ENCODE measurements at regions not wholly inside any gene's neighbourhood (a gene's known extent, or its start where the extent isn't known, plus 50 kb on each side); places are given as distances from the start of the nearest gene placed in this dataset.

- no peak for TF ChIP-seq CTCF (IDR thresholded peaks at IDR 0.05)
- TF ChIP-seq POLR2A (IDR thresholded peaks at IDR 0.05), result no peak
- no peak for TF ChIP-seq POLR2AphosphoS5 (IDR thresholded peaks at IDR 0.05)
Measured at GRCh38 chr15:37810381-37810780, 124.1 kb upstream of the TMCO5A start.

Data from prostate gland (tissue), 2 donors.